GM12872 (cell line): ENCODE measurements at regions not wholly inside any gene's neighbourhood (a gene's known extent, or its start where the extent isn't known, plus 50 kb on each side); places are given as distances from the start of the nearest gene placed in this dataset.

Source experiments
- TF ChIP-seq, protein P1 (sequence below): IDR thresholded peaks from 3 replicates; pipeline ENCODE4 v1.5.1; 2011; ENCODE audit warnings: low read depth, mild to moderate bottlenecking, low read length, moderate library complexity; ENCODE audit not compliant: insufficient read depth

DNA sequence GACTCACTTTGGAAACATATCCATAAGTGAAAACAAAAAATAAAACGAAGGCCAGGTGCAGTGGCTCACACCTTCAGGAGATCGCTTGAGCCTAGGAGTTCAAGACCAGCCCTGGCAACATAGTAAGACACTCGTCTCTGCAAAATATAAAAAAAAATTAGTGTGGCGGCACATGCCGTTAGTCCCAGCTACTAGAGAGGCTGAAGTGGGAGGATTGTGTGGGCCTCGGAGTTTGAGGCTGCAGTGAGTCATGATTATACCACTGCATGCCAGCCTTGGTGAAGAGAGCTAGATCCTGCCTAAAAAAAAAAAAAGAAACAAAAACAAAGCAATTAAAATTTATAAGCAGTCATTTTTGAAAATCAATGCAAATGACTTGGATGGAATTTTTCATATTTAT, 54.7 kb upstream of the NANOGP8 start:
- TF ChIP-seq, protein P1, sequence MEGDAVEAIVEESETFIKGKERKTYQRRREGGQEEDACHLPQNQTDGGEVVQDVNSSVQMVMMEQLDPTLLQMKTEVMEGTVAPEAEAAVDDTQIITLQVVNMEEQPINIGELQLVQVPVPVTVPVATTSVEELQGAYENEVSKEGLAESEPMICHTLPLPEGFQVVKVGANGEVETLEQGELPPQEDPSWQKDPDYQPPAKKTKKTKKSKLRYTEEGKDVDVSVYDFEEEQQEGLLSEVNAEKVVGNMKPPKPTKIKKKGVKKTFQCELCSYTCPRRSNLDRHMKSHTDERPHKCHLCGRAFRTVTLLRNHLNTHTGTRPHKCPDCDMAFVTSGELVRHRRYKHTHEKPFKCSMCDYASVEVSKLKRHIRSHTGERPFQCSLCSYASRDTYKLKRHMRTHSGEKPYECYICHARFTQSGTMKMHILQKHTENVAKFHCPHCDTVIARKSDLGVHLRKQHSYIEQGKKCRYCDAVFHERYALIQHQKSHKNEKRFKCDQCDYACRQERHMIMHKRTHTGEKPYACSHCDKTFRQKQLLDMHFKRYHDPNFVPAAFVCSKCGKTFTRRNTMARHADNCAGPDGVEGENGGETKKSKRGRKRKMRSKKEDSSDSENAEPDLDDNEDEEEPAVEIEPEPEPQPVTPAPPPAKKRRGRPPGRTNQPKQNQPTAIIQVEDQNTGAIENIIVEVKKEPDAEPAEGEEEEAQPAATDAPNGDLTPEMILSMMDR: no peak

- TF ChIP-seq, protein P1: no peak
These were observed 52.1 kb upstream of the NANOGP8 start for GRCh38 chr15:35137190-35137574.

- TF ChIP-seq, protein P1: no peak
These were observed 51.5 kb upstream of the NANOGP8 start for GRCh38 chr15:35136321-35137189.
